Suprapubic skin (tissue), 4 donors: ENCODE measurements at regions not wholly inside any gene's neighbourhood (a gene's known extent, or its start where the extent isn't known, plus 50 kb on each side); places are given as distances from the start of the nearest gene placed in this dataset.

Source experiments
- DNase-seq, 2 donors: peaks; one replicate each; pipeline ENCODE4 v3.0.0-alpha.2; 2019; ENCODE audit warnings: low spot score in 2 of 2
- H3K27ac ChIP-seq: fragments of 200-600 bp; sonication (generic); one replicate; pipeline ENCODE4 v1.5.1; 2019
- H3K27me3 ChIP-seq: fragments of 200-600 bp; sonication (generic); one replicate; pipeline ENCODE4 v1.5.1; 2019
- H3K36me3 ChIP-seq: fragments of 200-600 bp; sonication (generic); one replicate; pipeline ENCODE4 v1.5.1; 2019
- H3K4me1 ChIP-seq: fragments of 200-600 bp; sonication (generic); one replicate; pipeline ENCODE4 v1.5.1; 2019
- H3K4me3 ChIP-seq: fragments of 200-600 bp; sonication (generic); one replicate; pipeline ENCODE4 v1.5.1; 2019; ENCODE audit warnings: mild to moderate bottlenecking
- H3K9me3 ChIP-seq: fragments of 200-600 bp; sonication (generic); one replicate; pipeline ENCODE4 v1.5.1; 2019
- EP300 ChIP-seq: sonication (generic); formaldehyde crosslinking; IDR thresholded peaks from one replicate; pipeline ENCODE4 v1.6.1; 2017; ENCODE audit warnings: antibody characterized with exemption
- POLR2A ChIP-seq, 2 donors: fragments of 450-650 bp; IDR thresholded peaks; one replicate each; pipeline ENCODE4 v1.6.1; 2017; ENCODE audit warnings: antibody characterized with exemption in 2 of 2, mild to moderate bottlenecking in 2 of 2, moderate library complexity in 2 of 2
- POLR2AphosphoS5 ChIP-seq, 3 donors: sonication (generic); formaldehyde crosslinking; IDR thresholded peaks; one replicate each; pipeline ENCODE4 v1.6.1; 2017; ENCODE audit warnings: antibody characterized with exemption in 3 of 3
- WGBS: methylation state at CpG from one replicate; pipeline ENCODE4 v1.1.5; 2018; 5-methylcytosine and 5-hydroxymethylcytosine counted together
- TF ChIP-seq, protein P1 (sequence below), 2 donors: fragments of 200-600 bp in 1 of 2; fragments of 450-650 bp in 1 of 2; sonication (generic) in 1 of 2; IDR thresholded peaks; one replicate each; pipeline ENCODE4 v1.5.1; 2016 to 2019; ENCODE audit warnings: antibody characterized with exemption in 2 of 2, mild to moderate bottlenecking in 1 of 2, moderate library complexity in 1 of 2

DNA sequence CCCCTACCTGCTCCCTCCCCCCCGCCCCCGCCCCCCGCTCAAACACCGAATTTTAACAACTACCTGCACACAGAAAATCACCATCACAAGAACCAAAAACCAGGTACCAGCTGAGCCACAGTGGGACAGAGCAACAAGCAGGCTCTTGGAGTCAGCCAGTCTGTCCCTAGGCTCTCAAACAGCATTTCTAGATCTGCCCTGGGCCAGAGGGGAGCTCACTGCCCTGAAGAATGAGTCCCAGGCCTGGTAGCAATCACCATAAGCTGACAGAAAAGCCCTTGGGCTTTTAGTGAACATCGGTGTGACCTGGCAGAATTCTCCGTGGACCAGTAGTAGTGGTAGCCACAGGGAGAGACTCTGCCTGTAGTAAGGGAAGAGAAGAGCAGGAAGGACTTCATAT is 58.3 kb downstream of the C11orf87 start:
- Histone ChIP-seq H3K4me1 (no peaks in the 10 kb centered on the region), H3K27me3 (no peaks in the 10 kb centered on the region), H3K36me3 (no peaks in the 10 kb centered on the region), H3K27ac (no peak overlapping the region), H3K9me3 (no peaks in the 10 kb centered on the region), H3K4me3 (no peak overlapping the region)
- 59% methylated on average over 6 of the region's 6 CpGs for WGBS
- TF ChIP-seq POLR2A (IDR thresholded peaks at IDR 0.05) (no peak), EP300 (no peak), POLR2AphosphoS5 (IDR thresholded peaks at IDR 0.05) (no peak)
- TF ChIP-seq, protein P1, sequence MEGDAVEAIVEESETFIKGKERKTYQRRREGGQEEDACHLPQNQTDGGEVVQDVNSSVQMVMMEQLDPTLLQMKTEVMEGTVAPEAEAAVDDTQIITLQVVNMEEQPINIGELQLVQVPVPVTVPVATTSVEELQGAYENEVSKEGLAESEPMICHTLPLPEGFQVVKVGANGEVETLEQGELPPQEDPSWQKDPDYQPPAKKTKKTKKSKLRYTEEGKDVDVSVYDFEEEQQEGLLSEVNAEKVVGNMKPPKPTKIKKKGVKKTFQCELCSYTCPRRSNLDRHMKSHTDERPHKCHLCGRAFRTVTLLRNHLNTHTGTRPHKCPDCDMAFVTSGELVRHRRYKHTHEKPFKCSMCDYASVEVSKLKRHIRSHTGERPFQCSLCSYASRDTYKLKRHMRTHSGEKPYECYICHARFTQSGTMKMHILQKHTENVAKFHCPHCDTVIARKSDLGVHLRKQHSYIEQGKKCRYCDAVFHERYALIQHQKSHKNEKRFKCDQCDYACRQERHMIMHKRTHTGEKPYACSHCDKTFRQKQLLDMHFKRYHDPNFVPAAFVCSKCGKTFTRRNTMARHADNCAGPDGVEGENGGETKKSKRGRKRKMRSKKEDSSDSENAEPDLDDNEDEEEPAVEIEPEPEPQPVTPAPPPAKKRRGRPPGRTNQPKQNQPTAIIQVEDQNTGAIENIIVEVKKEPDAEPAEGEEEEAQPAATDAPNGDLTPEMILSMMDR (IDR thresholded peaks at IDR 0.05): no peak
- DNase-seq: no peak

DNA sequence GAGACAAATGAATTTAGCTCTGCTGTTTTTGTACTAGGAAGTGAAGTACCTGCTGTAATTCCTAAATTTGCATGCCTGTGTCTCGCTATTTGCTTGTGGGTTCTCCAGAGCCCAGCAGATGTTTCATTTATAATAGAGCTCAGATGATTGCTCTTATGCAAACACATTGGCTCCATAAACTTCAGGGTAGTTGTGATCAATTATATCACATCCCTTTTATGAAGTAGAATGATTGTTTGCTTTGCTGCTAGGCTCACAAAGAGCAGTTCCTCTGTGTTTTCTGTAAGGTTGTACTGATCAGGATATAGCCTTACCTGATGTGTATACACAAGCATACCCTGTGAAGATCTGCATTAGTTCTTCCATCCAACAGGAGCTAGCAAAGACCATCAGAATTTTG is 64.1 kb downstream of the C11orf87 start:
- no peak for DNase-seq
- Histone ChIP-seq H3K36me3 (no peaks in the 10 kb centered on the region), H3K4me1 (no peaks in the 10 kb centered on the region), H3K27me3 (no peaks in the 10 kb centered on the region), H3K9me3 (no peaks in the 10 kb centered on the region), H3K4me3 (no peak overlapping the region), H3K27ac (no peak overlapping the region)
- TF ChIP-seq EP300: no peak
- no peak for TF ChIP-seq POLR2AphosphoS5 (IDR thresholded peaks at IDR 0.05)
- TF ChIP-seq, protein P1 (IDR thresholded peaks at IDR 0.05): no peak
- no peak for TF ChIP-seq POLR2A (IDR thresholded peaks at IDR 0.05)
- WGBS: 57% methylated on average over 1 of the region's 1 CpG

DNA sequence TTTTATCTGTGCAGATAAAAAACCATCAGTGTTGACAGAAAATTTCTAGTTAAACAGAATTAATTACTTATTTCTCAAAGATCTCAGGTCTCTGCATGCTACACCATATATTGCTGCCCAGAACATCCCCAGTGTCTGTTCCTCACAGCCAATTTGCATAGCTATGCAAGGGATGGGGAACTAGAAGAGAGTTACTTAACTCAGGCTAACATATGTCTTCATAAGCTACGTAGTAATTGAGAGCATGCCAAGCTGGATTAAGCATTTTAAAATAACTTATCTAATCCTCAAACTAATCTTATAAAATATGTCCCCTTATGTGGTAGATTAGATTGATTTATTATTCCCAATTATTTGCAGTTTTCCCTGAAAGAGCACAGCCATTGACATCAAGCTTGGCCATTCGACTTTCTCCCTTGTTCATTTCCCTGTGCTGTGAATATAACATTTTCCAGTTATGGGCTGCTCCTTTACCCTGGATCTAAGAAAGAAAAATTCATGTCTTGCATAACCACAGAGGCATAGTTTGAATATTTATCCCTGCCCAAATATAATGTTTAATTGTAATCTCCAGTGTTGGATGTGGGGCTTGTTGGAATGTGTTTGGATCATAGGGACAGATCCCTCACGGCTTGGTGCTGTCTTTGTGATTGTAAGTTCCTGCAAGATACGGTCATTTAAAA is 69.1 kb downstream of the C11orf87 start:
- Histone ChIP-seq H3K4me1 (no peaks in the 10 kb centered on the region), H3K9me3 (no peaks in the 10 kb centered on the region), H3K36me3 (no peaks in the 10 kb centered on the region), H3K27me3 (no peaks in the 10 kb centered on the region), H3K4me3 (no peak overlapping the region), H3K27ac (no peak overlapping the region)
- no peak for DNase-seq
- TF ChIP-seq POLR2A (IDR thresholded peaks at IDR 0.05): no peak
- TF ChIP-seq, protein P1 (IDR thresholded peaks at IDR 0.05): no peak
- no peak for TF ChIP-seq EP300
- TF ChIP-seq POLR2AphosphoS5 (IDR thresholded peaks at IDR 0.05): no peak
- 40% methylated on average over 4 of the region's 4 CpGs for WGBS

DNA sequence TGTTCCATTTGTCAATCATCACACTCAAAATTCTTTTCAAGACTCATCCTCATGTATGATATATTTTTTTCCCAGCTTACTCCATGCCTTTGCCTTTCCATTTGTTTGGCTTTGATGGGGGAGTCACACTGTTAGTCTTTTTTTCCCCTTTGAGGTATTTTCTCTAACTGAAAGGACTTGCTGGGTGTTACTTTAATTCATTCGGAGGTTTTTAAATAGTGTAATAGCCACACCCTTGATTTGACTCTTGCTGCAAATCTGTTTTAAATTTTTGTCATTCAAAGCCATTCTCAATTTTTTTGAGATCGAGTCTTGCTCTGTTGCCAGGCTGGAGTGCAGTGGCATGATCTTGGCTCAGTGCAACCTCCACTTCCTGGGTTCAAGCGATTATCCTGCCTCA is 84.1 kb downstream of the C11orf87 start:
- 39% methylated on average over 3 of the region's 3 CpGs for WGBS
- no peak for DNase-seq
- H3K27me3 ChIP-seq: no peaks in the 10 kb centered on the region
- no peak overlapping the region for H3K27ac ChIP-seq
- H3K4me3 ChIP-seq: no peak overlapping the region
- no peaks in the 10 kb centered on the region for H3K36me3 ChIP-seq
- TF ChIP-seq, protein P1 (IDR thresholded peaks at IDR 0.05): no peak
- no peak for TF ChIP-seq EP300
- TF ChIP-seq POLR2A (IDR thresholded peaks at IDR 0.05): no peak
- TF ChIP-seq POLR2AphosphoS5 (IDR thresholded peaks at IDR 0.05): no peak
- no peaks in the 10 kb centered on the region for H3K4me1 ChIP-seq
- H3K9me3 ChIP-seq: no peaks in the 10 kb centered on the region

DNA sequence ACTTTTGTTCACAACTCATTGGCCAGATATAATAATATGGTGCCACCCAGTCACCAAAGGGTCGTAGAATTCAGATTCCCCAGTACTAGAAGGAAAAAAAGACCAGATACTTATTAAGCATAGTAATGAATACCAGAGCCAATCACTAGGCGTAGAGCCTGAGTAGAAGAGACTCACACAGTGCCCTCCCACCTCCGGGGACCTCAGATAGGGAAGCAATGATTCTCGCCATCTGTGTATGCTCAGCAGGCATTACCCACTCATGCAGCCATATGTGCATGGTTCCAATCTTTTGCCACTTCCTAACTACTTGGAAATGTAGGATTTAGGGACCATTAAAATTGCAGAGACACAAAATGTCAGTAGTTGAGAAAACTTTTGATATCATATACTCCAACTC is 85.3 kb downstream of the C11orf87 start:
- Histone ChIP-seq H3K27ac (no peak overlapping the region), H3K4me3 (no peak overlapping the region), H3K4me1 (no peaks in the 10 kb centered on the region), H3K9me3 (no peaks in the 10 kb centered on the region), H3K27me3 (no peaks in the 10 kb centered on the region), H3K36me3 (no peaks in the 10 kb centered on the region)
- TF ChIP-seq POLR2A (IDR thresholded peaks at IDR 0.05) (no peak), EP300 (no peak), POLR2AphosphoS5 (IDR thresholded peaks at IDR 0.05) (no peak)
- TF ChIP-seq, protein P1 (IDR thresholded peaks at IDR 0.05): no peak
- 79% methylated on average over 4 of the region's 4 CpGs for WGBS
- no peak for DNase-seq
